ENCODE measurements at regions not wholly inside any gene's neighbourhood (a gene's known extent, or its start where the extent isn't known, plus 50 kb on each side); places are given as distances from the start of the nearest gene placed in this dataset.

- no peak for TF ChIP-seq ZNF384 (IDR thresholded peaks at IDR 0.05)
- TF ChIP-seq ELF4 (IDR thresholded peaks at IDR 0.05), result no peak
- no peak for TF ChIP-seq BHLHE40 (IDR thresholded peaks at IDR 0.05; ENCODE audit: borderline replicate concordance)
- no peak for TF ChIP-seq NFRKB (IDR thresholded peaks at IDR 0.05)
- TF ChIP-seq PKNOX1 (IDR thresholded peaks at IDR 0.05), result no peak
- no peak for TF ChIP-seq LEF1 (IDR thresholded peaks at IDR 0.05; ENCODE audit: borderline replicate concordance)
- TF ChIP-seq TARDBP (IDR thresholded peaks at IDR 0.05), result no peak
- TF ChIP-seq SUZ12 (IDR thresholded peaks at IDR 0.05), result no peak
- no peak for TF ChIP-seq ARNT (IDR thresholded peaks at IDR 0.05)
- no peak for TF ChIP-seq FOXK2 (IDR thresholded peaks at IDR 0.05)
- TF ChIP-seq SP1 (IDR thresholded peaks at IDR 0.05), result no peak
Measured at GRCh38 chr4:110788302-110788701, 165.4 kb upstream of the PITX2 start.

All from HEK293T (cell line).